IPS-15b (cell line): ENCODE measurements at regions not wholly inside any gene's neighbourhood (a gene's known extent, or its start where the extent isn't known, plus 50 kb on each side); places are given as distances from the start of the nearest gene placed in this dataset.
"Not testable (repeated sequence)": the region's sequence is repeated elsewhere in the genome, so short reads cannot be mapped to it uniquely, and the experiment has no call there.

ENCODE experiments used
- H3K27me3 ChIP-seq: one replicate; pipeline ENCODE4 v1.6.1; 2013; ENCODE audit warnings: low read length; ENCODE audit not compliant: control insufficient read depth, insufficient read depth
- H3K36me3 ChIP-seq: one replicate; pipeline ENCODE4 v1.6.1; 2013; ENCODE audit warnings: low read length; ENCODE audit not compliant: control insufficient read depth, insufficient read depth
- H3K4me1 ChIP-seq: one replicate; pipeline ENCODE4 v1.6.1; 2013; ENCODE audit warnings: mild to moderate bottlenecking, low read length; ENCODE audit not compliant: control insufficient read depth, insufficient read depth
- H3K4me3 ChIP-seq: one replicate; pipeline ENCODE4 v1.5.1; 2013; ENCODE audit warnings: low read depth, low read length
- H3K9ac ChIP-seq: one replicate; pipeline ENCODE4 v1.6.1; 2013; ENCODE audit warnings: low read depth, mild to moderate bottlenecking, low read length
- H3K9me3 ChIP-seq: one replicate; pipeline ENCODE4 v1.6.1; 2013; ENCODE audit warnings: mild to moderate bottlenecking, low read length; ENCODE audit not compliant: control insufficient read depth, insufficient read depth

DNA sequence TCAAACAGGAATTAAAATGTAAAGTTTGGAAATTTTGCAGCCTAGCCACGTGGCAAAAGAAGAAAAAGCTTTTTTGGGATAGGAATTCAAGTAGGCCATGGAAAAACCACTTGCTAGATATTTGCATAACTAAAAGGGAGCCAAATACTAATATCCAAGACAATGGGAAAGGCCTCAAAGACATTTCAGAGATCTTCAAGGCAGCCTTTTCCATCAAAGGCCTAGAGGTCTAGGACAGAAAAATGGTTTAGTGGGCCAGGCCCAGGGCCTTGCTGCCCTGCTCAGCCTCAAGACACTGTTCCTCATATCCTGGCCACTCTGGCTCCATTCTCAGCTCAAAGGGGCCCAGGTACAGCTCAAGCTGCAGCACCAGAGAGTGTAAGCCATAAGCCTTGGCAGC lies 265.9 kb upstream of the RPS23 start:
- Histone ChIP-seq H3K27me3 (no peaks in the 10 kb centered on the region), H3K9ac (no peak overlapping the region), H3K4me1 (no peaks in the 10 kb centered on the region), H3K9me3 (no peaks in the 10 kb centered on the region), H3K4me3 (no peak overlapping the region), H3K36me3 (no peaks in the 10 kb centered on the region)

DNA sequence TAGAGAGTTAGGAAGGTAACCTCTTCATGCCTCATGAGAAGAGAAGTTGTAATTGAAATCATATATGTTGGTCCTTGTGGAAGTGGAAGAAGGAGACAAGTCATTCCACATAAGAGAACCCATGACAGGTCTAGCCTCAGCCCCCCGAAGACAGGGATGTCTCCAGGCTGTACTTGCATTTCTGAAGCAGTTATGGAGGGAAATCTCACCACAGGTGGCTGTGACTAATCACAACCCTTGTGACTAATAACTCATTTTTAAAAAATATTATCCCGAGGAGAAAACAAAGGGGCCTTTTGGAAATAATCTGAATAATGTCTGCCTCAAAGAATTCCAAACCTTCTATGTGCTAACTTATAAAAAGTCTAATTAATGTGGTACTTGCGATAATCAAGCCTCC lies 262.1 kb upstream of the RPS23 start:
- H3K4me3 ChIP-seq, result no peak overlapping the region
- no peak overlapping the region for H3K9ac ChIP-seq
- H3K36me3 ChIP-seq, result no peaks in the 10 kb centered on the region
- H3K9me3 ChIP-seq, result no peaks in the 10 kb centered on the region
- no peaks in the 10 kb centered on the region for H3K27me3 ChIP-seq
- no peaks in the 10 kb centered on the region for H3K4me1 ChIP-seq

DNA sequence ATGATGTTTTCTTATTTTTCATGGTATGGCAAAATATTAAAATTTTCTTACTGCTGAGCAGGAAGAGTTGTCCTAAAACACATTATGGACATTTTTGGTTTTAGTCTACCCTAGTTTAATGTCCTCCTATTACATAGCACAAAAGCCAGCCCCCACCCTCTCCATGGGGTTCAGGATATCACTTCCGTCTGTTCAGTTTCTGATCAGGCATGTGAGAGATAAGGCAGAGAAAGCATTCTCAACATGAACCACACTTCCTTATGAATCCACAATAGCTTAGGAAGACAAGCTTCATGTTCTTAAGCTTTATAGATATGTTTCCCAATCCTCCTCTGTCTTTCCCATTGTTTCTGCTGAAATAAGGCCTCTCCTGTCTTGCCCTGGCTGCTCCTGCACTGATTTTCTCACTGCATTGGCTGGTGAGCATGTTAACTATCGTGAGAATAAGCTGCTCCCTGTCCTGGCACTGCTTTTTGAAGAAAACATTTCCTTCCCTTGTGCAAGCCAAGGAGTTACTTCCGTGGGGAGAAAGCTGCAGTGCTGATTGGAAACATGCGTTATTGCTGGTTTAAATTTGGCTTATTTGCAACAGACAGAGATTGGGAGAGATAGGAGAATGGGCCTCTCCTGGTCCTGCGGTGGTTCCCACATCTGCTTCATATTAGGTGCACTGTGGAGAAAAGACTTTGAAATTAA lies 260.3 kb upstream of the RPS23 start:
- Histone ChIP-seq H3K9ac (no peak overlapping the region), H3K36me3 (no peaks in the 10 kb centered on the region), H3K4me3 (no peak overlapping the region), H3K4me1 (no peaks in the 10 kb centered on the region), H3K27me3 (no peaks in the 10 kb centered on the region), H3K9me3 (no peaks in the 10 kb centered on the region)

DNA sequence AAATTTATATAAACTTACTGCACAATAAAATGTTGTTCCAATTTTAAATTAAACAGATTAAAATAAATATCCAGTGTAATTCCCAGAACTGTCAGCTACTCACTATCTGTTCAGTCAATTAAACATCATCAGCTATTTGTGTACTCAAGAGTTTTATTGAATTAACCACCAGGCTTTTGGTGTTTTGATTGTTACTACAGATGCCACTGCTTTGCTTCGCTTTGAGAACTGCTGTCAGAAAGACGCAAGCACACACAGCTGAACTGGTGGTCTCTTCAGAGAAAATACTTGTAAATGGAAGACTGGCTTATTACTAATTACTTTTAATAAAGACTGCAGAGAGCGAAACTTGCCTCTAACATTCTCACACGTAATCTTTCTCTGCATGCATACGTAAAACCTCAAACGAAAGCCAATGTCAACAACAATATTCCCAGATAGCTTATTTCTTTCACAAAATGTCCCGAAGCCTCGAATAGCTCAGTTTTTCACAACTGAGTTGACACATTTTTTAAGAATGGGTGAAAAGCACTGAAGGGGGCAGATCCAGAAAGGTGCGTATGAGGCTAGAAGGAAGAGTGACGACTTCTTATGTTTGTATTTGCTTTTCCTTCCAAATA lies 259.6 kb upstream of the RPS23 start:
- H3K9me3 ChIP-seq, result peaks cover 5% of the 10 kb centered on the region
- H3K36me3 ChIP-seq, result no peaks in the 10 kb centered on the region
- H3K9ac ChIP-seq, result no peak overlapping the region
- H3K4me3 ChIP-seq, result no peak overlapping the region
- no peaks in the 10 kb centered on the region for H3K27me3 ChIP-seq
- no peaks in the 10 kb centered on the region for H3K4me1 ChIP-seq

DNA sequence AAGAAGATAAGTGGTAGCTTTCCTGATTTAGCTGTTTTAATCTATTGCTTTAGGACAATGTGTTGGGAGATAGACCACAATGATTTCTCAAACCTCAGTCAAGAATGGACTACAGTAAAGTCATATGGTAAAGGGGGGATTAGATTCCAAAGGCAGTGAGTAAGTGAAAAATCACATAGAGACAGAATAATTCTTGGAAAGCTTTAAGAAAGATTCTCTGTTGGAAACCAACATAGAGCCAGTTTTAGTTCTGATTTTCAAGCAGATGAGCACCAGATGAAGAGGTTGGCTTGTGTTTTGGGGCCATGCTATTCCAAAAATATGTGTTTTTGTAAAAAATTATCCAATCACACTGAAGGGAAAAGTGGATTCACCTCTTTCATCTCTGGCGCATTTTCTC lies 256.8 kb upstream of the RPS23 start:
- no peaks in the 10 kb centered on the region for H3K4me1 ChIP-seq
- H3K4me3 ChIP-seq, result no peak overlapping the region
- peaks cover 8% of the 10 kb centered on the region for H3K9me3 ChIP-seq
- H3K36me3 ChIP-seq, result no peaks in the 10 kb centered on the region
- H3K27me3 ChIP-seq, result no peaks in the 10 kb centered on the region
- H3K9ac ChIP-seq, result no peak overlapping the region

DNA sequence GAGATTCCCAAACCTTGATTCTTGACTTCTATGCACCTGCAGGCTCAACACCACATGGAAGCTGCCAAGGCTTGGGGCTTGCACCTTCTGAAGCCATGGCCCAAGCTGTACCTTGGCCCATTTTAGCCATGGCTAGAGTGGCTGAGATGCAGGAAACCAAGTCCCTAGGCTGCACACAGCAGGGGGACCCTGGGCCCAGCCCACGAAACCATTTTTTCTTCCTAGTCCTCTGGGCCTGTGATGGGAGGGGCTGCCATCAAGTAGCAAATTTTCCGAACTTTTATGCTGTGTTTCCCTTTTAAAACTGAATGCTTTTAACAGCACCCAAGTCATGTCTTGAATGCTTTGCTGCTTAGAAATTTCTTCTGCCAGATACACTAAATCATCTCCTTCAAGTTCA lies 253.9 kb upstream of the RPS23 start:
- H3K36me3 ChIP-seq, H3K4me3 ChIP-seq, H3K4me1 ChIP-seq, H3K9ac ChIP-seq, H3K27me3 ChIP-seq, H3K9me3 ChIP-seq: not testable (repeated sequence)

DNA sequence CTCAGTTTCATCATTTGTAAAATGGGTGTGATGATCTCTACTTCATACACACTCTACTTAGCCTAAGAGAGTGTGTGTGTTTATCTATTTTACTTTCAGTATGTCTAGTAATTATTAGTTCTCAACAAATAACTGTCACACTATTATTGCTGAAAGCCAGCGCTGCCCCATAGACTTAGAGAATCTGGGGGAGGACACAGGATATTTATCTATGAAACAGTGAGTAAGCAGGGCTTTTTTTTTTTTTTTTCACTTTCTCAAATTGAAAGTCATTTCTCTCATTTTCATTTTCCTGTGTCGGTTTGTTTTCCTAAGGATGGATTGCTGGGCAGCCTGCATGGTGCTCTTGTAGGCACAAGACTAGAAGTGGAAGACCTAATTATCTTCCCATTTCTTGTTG lies 248.4 kb upstream of the RPS23 start:
- Histone ChIP-seq H3K4me3 (no peak overlapping the region), H3K27me3 (no peaks in the 10 kb centered on the region), H3K9ac (no peak overlapping the region), H3K36me3 (no peaks in the 10 kb centered on the region), H3K4me1 (peaks cover 5% of the 10 kb centered on the region), H3K9me3 (no peaks in the 10 kb centered on the region)

DNA sequence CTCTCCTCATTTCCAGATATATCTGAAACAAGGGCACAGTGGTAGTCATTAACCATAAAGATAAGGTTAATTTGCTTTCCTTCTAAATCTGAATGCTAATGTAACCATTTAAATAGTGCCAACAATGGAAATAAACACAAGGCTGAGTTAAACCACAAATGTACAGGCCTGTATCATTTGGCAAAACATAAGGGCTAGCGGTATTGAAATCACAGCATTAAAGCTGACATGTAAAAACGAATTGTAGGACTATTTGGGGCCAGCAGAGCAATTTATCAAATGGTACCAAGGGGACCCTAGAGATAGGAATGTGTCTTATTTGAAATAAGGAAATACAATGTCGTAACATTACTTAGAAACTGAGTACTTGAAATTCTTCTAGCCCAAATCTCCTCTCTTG lies 247.5 kb upstream of the RPS23 start:
- Histone ChIP-seq H3K36me3 (no peaks in the 10 kb centered on the region), H3K4me1 (peaks cover 5% of the 10 kb centered on the region), H3K9ac (no peak overlapping the region), H3K9me3 (no peaks in the 10 kb centered on the region), H3K4me3 (no peak overlapping the region), H3K27me3 (no peaks in the 10 kb centered on the region)

DNA sequence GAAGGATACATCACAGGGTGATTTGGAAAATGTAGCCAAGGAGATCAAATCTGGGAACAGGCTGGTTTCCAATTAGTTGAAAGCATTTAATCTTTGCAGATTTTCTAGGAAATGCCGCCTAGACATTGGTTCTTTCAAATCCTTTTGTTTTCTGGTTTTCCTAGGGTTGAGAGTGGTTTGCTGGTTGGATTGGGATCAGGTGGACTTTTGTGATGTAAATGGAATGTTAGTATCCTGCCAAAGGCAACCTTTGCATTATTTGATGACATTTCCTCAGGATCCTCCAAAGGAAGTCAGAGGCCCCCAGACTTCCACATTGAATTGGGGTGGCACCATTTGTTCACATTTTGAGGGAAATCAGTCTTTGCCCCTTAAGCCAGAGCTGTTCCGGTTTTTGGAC lies 245.5 kb upstream of the RPS23 start:
- H3K4me1 ChIP-seq, result peaks cover 5% of the 10 kb centered on the region
- H3K9ac ChIP-seq, result no peak overlapping the region
- no peaks in the 10 kb centered on the region for H3K27me3 ChIP-seq
- H3K9me3 ChIP-seq, result no peaks in the 10 kb centered on the region
- no peaks in the 10 kb centered on the region for H3K36me3 ChIP-seq
- H3K4me3 ChIP-seq, result no peak overlapping the region

DNA sequence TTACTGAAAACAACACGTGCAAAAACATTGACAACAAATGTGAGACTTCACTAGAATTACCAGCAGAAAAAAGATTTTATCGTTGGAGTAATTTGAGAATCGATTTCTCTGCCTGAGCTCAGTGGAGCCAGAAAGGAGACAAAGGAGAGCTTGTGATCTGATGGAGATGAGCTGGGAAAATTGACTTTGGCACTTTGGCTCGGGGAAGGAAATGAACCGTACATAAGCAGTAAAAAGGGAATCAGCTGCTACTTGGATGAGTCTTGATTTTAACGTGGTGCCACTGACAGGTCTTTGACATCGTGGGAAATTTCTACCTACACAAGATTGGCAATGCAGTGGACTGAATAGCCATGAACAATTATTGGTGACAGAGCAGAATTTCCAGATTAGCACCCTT lies 244.7 kb upstream of the RPS23 start:
- no peaks in the 10 kb centered on the region for H3K27me3 ChIP-seq
- no peaks in the 10 kb centered on the region for H3K9me3 ChIP-seq
- H3K9ac ChIP-seq, result no peak overlapping the region
- H3K36me3 ChIP-seq, result no peaks in the 10 kb centered on the region
- peaks cover 5% of the 10 kb centered on the region for H3K4me1 ChIP-seq
- H3K4me3 ChIP-seq, result no peak overlapping the region

DNA sequence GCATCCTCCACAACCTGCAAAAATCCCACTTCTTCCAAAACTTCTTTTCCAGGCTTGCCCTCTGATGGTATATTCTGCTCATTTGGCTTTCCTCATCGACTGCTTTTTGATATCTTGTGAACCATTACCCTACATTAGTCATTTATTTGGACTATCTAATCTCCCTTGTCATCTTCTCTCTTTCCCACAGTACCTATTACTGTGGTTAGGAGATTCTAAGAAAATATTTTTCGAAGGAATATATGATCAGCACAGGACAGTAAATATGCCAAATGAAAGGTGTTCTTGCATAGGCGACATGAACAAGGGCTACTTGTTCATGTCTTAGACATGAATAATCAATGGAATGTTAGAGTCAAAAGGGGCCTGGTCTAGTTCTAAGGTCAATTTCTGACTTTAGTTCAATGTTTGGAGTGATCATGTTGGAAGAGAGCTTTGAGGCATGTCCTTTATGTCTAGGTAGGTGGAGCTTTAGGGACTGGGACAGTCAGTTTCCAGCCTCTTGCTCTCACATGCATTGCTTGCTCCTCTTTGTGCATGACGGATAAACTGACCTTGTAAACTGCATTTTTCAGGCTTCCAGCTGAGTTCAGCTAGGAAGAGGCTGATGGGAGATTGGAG lies 243.4 kb upstream of the RPS23 start:
- Histone ChIP-seq H3K27me3 (no peaks in the 10 kb centered on the region), H3K4me3 (no peak overlapping the region), H3K9me3 (no peaks in the 10 kb centered on the region), H3K9ac (no peak overlapping the region), H3K4me1 (peaks cover 5% of the 10 kb centered on the region), H3K36me3 (no peaks in the 10 kb centered on the region)

DNA sequence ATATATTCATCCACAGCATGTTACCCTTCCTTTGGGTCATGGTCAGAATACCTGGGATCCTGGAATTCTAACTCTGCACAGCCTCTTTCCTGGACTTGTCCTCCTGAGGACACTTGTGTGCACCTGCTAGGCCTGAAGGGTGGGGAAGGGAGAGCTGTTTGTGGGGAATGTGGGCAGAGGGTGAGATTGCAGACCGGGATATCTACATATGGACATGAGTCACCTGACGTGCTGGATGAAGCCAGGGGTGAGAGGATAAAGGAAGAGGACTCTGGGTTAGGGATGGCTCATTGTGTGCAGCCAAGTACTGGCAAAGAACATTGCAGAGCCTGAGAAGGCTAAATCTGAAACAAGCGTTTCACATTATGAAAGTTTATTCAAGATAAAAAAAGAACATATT lies 241.4 kb upstream of the RPS23 start:
- Histone ChIP-seq H3K4me1 (peaks cover 5% of the 10 kb centered on the region), H3K36me3 (no peaks in the 10 kb centered on the region), H3K27me3 (no peaks in the 10 kb centered on the region), H3K4me3 (no peak overlapping the region), H3K9ac (no peak overlapping the region), H3K9me3 (no peaks in the 10 kb centered on the region)
